Hematopoietic multipotent progenitor cell treated with erythropoietin and hydrocortisone succinate and interleukin-3 and kit ligand, for 4 days (in vitro differentiated cells): ENCODE measurements at regions not wholly inside any gene's neighbourhood (a gene's known extent, or its start where the extent isn't known, plus 50 kb on each side); places are given as distances from the start of the nearest gene placed in this dataset.
"Not testable (repeated sequence)": the region's sequence is repeated elsewhere in the genome, so short reads cannot be mapped to it uniquely, and the experiment has no call there.

Source experiments
- DNase-seq: peaks from one replicate; pipeline ENCODE4 v3.0.0-alpha.2; 2015

- no peak for DNase-seq
Observed at GRCh38 chr2:57049273-57049672, 865.5 kb downstream of the CCDC85A start.

GRCh38 chr2:57050007-57050406, 866.2 kb downstream of the CCDC85A start:
- DNase-seq: no peak

GRCh38 chr2:57066301-57066700, 882.5 kb downstream of the CCDC85A start:
- DNase-seq: not testable (repeated sequence)

- DNase-seq: no peak
Observed at GRCh38 chr2:57075226-57075625, 891.4 kb downstream of the CCDC85A start.

- no peak for DNase-seq
Observed at GRCh38 chr2:57080035-57080434, 896.2 kb downstream of the CCDC85A start.

- DNase-seq: no peak
Observed at GRCh38 chr2:57084697-57085281, 901.0 kb downstream of the CCDC85A start.

GRCh38 chr2:57093020-57093419, 909.2 kb downstream of the CCDC85A start:
- DNase-seq: no peak

GRCh38 chr2:57097855-57098254, 914.1 kb downstream of the CCDC85A start:
- DNase-seq: no peak

- DNase-seq: no peak
Observed at GRCh38 chr2:57100436-57100835, 916.6 kb downstream of the CCDC85A start.

- no peak for DNase-seq
Observed at GRCh38 chr2:57105694-57106093, 921.9 kb downstream of the CCDC85A start.

GRCh38 chr2:57107353-57107752, 923.6 kb downstream of the CCDC85A start:
- no peak for DNase-seq

GRCh38 chr2:57111531-57111930, 927.7 kb downstream of the CCDC85A start:
- no peak for DNase-seq

- no peak for DNase-seq
Observed at GRCh38 chr2:57119141-57119540, 927.5 kb upstream of the VRK2 start.

GRCh38 chr2:57126410-57126809, 920.2 kb upstream of the VRK2 start:
- no peak for DNase-seq

- no peak for DNase-seq
Observed at GRCh38 chr2:57139179-57139578, 907.4 kb upstream of the VRK2 start.

- no peak for DNase-seq
Observed at GRCh38 chr2:57141269-57141668, 905.3 kb upstream of the VRK2 start.

GRCh38 chr2:57146951-57147350, 899.7 kb upstream of the VRK2 start:
- DNase-seq: no peak

GRCh38 chr2:57156231-57156924, 890.2 kb upstream of the VRK2 start:
- DNase-seq: no peak

GRCh38 chr2:57160976-57161375, 885.6 kb upstream of the VRK2 start:
- DNase-seq: no peak

- DNase-seq: no peak
Observed at GRCh38 chr2:57177176-57177575, 869.4 kb upstream of the VRK2 start.

GRCh38 chr2:57180042-57180567, 866.5 kb upstream of the VRK2 start:
- DNase-seq: no peak

- no peak for DNase-seq
Observed at GRCh38 chr2:57180678-57181077, 865.9 kb upstream of the VRK2 start.

- no peak for DNase-seq
Observed at GRCh38 chr2:57181315-57182038, 865.1 kb upstream of the VRK2 start.

- DNase-seq: no peak
Observed at GRCh38 chr2:57182916-57183315, 863.7 kb upstream of the VRK2 start.
